HCT116 (cell line): ENCODE measurements at regions not wholly inside any gene's neighbourhood (a gene's known extent, or its start where the extent isn't known, plus 50 kb on each side); places are given as distances from the start of the nearest gene placed in this dataset.

Experiments
- ATAC-seq: fragments of 200-7000 bp; cut with Tn5 transposase; 2 replicates; pipeline ENCODE4 v1.9.1; 2020; ENCODE audit warnings: mild to moderate bottlenecking, moderate library complexity
- BruUV-seq: library from RNA; stranded (reverse); fragments of 400-500 nt; replicated peaks from 2 replicates; lab custom pipeline; 2021; lab: Mats Ljungman, UMichigan
- CTCF ChIA-PET: fragments of 300-600 bp; sonication (Branson Sonifier 250); formaldehyde crosslinking; loops from one replicate; lab custom pipeline; 2021; ENCODE audit warnings: antibody characterized with exemption; lab: Charles Lee
- POLR2A ChIA-PET: fragments of 300-600, 350-600 bp; sonication (Branson Sonifier 250); formaldehyde crosslinking; loops from one replicate; lab custom pipeline; 2021; ENCODE audit warnings: antibody characterized with exemption; lab: Charles Lee
- RAD21 ChIA-PET, 2 experiments: fragments of 300-600 bp; sonication (Branson Sonifier 250); formaldehyde crosslinking; loops; one replicate each; lab custom pipeline; 2023; ENCODE audit warnings: low total read pairs in 2 of 2; ENCODE audit not compliant: uncharacterized antibody in 2 of 2, unreplicated experiment in 2 of 2, low non-redundant PET in 1 of 2; lab: Charles Lee
- DNase-seq: peaks from one replicate; pipeline ENCODE4 v3.0.0-alpha.2; 2010; ENCODE audit warnings: low read depth, low spot score
- H2AFZ ChIP-seq: fragments of 200-600 bp; shearing (Covaris generic), sonication (generic); 2 replicates; pipeline ENCODE4 v1.6.1; 2017; ENCODE audit warnings: low read depth, mixed run types, mixed read lengths, antibody characterized with exemption, low read length; ENCODE audit not compliant: poor library complexity, severe bottlenecking
- H3K27ac ChIP-seq: 2 replicates; pipeline ENCODE4 v1.5.1; 2012; ENCODE audit warnings: low read depth, low read length
- H3K27me3 ChIP-seq: fragments of 200-600 bp; sonication (generic); 2 replicates; pipeline ENCODE4 v1.6.1; 2016; ENCODE audit warnings: mixed run types, low read length, mixed read lengths; ENCODE audit not compliant: insufficient read depth
- H3K36me3 ChIP-seq, 2 experiments: fragments of 200-500 bp in 1 of 2; fragments of 200-600 bp in 1 of 2; sonication (Bioruptor generic) in 1 of 2; sonication (generic) in 1 of 2; 2 replicates each; pipeline versions ENCODE4 v1.5.1 to v1.6.1; 2014 to 2016; ENCODE audit warnings: low read length in 2 of 2, inconsistent platforms in 1 of 2, mixed read lengths in 1 of 2, mixed run types in 1 of 2; ENCODE audit not compliant: insufficient read depth in 2 of 2, control insufficient read depth in 1 of 2
- H3K4me1 ChIP-seq, 2 experiments: fragments of 200-600 bp in 1 of 2; sonication (generic) in 1 of 2; 2 replicates each; pipeline versions ENCODE4 v1.5.1 to v1.6.1; 2012 to 2017; ENCODE audit warnings: low read length in 2 of 2, inconsistent platforms in 1 of 2, mild to moderate bottlenecking in 1 of 2, mixed read lengths in 1 of 2, mixed run types in 1 of 2, moderate library complexity in 1 of 2; ENCODE audit not compliant: insufficient read depth in 2 of 2, control insufficient read depth in 1 of 2
- H3K4me2 ChIP-seq: fragments of 200-600 bp; sonication (generic); 2 replicates; pipeline ENCODE4 v1.6.1; 2017; ENCODE audit warnings: mixed run types, low read length, mixed read lengths
- H3K4me3 ChIP-seq, 2 experiments: fragments of 200-600 bp in 1 of 2; sonication (generic) in 1 of 2; replicated peaks in 1 of 2; 2 replicates each; pipeline ENCODE4 v1.5.1; 2011 to 2016; ENCODE audit warnings: low read length in 2 of 2, control low read depth in 1 of 2, low read depth in 1 of 2, mild to moderate bottlenecking in 1 of 2, mixed read lengths in 1 of 2, mixed run types in 1 of 2
- H3K79me2 ChIP-seq: fragments of 200-600 bp; sonication (generic); 2 replicates; pipeline ENCODE4 v1.6.1; 2017; ENCODE audit warnings: mild to moderate bottlenecking, mixed run types, low read length, moderate library complexity, mixed read lengths; ENCODE audit not compliant: insufficient read depth
- H3K9ac ChIP-seq: fragments of 200-600 bp; sonication (generic); 2 replicates; pipeline ENCODE4 v1.6.1; 2016; ENCODE audit warnings: low read length, mixed read lengths
- H3K9me2 ChIP-seq: fragments of 200-600 bp; sonication (generic), shearing (Covaris generic); 2 replicates; pipeline ENCODE4 v1.6.1; 2017; ENCODE audit warnings: mixed run types, mild to moderate bottlenecking, moderate library complexity; ENCODE audit not compliant: insufficient read depth
- H3K9me3 ChIP-seq, 2 experiments: fragments of 200-500 bp in 1 of 2; fragments of 200-600 bp in 1 of 2; sonication (Bioruptor generic) in 1 of 2; sonication (generic) in 1 of 2; 2 replicates each; pipeline ENCODE4 v1.6.1; 2014 to 2017; ENCODE audit warnings: low read length in 2 of 2, mixed read lengths in 2 of 2, inconsistent platforms in 1 of 2, low read depth in 1 of 2, mild to moderate bottlenecking in 1 of 2, mixed run types in 1 of 2, moderate library complexity in 1 of 2; ENCODE audit not compliant: control insufficient read depth in 1 of 2, insufficient read depth in 1 of 2
- H4K20me1 ChIP-seq: fragments of 200-600 bp; sonication (generic), shearing (Covaris generic); 2 replicates; pipeline ENCODE4 v1.6.1; 2017; ENCODE audit warnings: mixed run types, mild to moderate bottlenecking, moderate library complexity; ENCODE audit not compliant: insufficient read depth
- ATF3 ChIP-seq: IDR thresholded peaks from 2 replicates; pipeline ENCODE4 v1.6.1; 2012
- CBX3 ChIP-seq: IDR thresholded peaks from 2 replicates; pipeline ENCODE4 v1.6.1; 2012; ENCODE audit warnings: low read depth
- CEBPB ChIP-seq: IDR thresholded peaks from 2 replicates; pipeline ENCODE4 v1.6.1; 2012; ENCODE audit warnings: low read depth
- EZH2phosphoT487 ChIP-seq: fragments of 200-600 bp; IDR thresholded peaks from 2 replicates; pipeline ENCODE4 v1.6.1; 2018; ENCODE audit warnings: antibody characterized with exemption, borderline replicate concordance
- FOSL1 ChIP-seq: IDR thresholded peaks from 2 replicates; pipeline ENCODE4 v1.6.1; 2012; ENCODE audit warnings: low read depth
- MAX ChIP-seq: IDR thresholded peaks from 2 replicates; pipeline ENCODE4 v1.6.1; 2012
- POLR2A ChIP-seq: IDR thresholded peaks from 2 replicates; pipeline ENCODE4 v1.7.0; 2011; ENCODE audit warnings: borderline replicate concordance; ENCODE audit not compliant: insufficient read depth, insufficient read length; ENCODE audit errors: extremely low read depth
- RAD21 ChIP-seq: IDR thresholded peaks from 2 replicates; pipeline ENCODE4 v1.6.1; 2012; ENCODE audit warnings: low read depth, mild to moderate bottlenecking
- REST ChIP-seq: IDR thresholded peaks from 2 replicates; pipeline ENCODE4 v1.6.1; 2012; ENCODE audit warnings: low read depth
- SRF ChIP-seq: IDR thresholded peaks from 2 replicates; pipeline ENCODE4 v1.6.1; 2012; ENCODE audit warnings: low read depth
- TCF7L2 ChIP-seq: IDR thresholded peaks from 2 replicates; pipeline ENCODE4 v1.7.0; 2011; ENCODE audit warnings: borderline replicate concordance, inconsistent platforms; ENCODE audit not compliant: insufficient read depth, insufficient read length; ENCODE audit errors: extremely low read depth
- ZBTB33 ChIP-seq: IDR thresholded peaks from 2 replicates; pipeline ENCODE4 v1.6.1; 2011; ENCODE audit warnings: mild to moderate bottlenecking, low read length, moderate library complexity; ENCODE audit not compliant: insufficient replicate concordance; ENCODE audit errors: extremely low read depth
- ZFX ChIP-seq: fragments of 450-650 bp; IDR thresholded peaks from 2 replicates; pipeline ENCODE4 v1.6.1; 2017
- ZNF274 ChIP-seq: fragments of 200-500 bp; sonication (Bioruptor generic); IDR thresholded peaks from 2 replicates; pipeline ENCODE4 v1.6.1; 2014; ENCODE audit warnings: mild to moderate bottlenecking, low read depth, low read length, inconsistent platforms
- intact Hi-C: fragments of 100-400 bp; cut with micrococcal nuclease; formaldehyde crosslinking; loops from 2 replicates; pipeline ENCODE4 v1.10.0; 2022

- no peaks in the 10 kb centered on the region for H3K9me3 ChIP-seq
- H3K27me3 ChIP-seq, result no peaks in the 10 kb centered on the region
- BruUV-seq, result no TSS peak
Observed at GRCh38 chr13:111479412-111479811, 159.0 kb downstream of the TEX29 start.

More at GRCh38 chr13:111479412-111479811, 159.0 kb downstream of the TEX29 start:
- TF ChIP-seq SRF (no peak), RAD21 (no peak), MAX (no peak), ZNF274 (no peak), CBX3 (no peak), POLR2A (no peak), ZBTB33 (no peak), EZH2phosphoT487 (no peak), CEBPB (no peak), REST (no peak), ZFX (no peak), FOSL1 (no peak), ATF3 (no peak), TCF7L2 (no peak)
- ChIA-PET RAD21 (no interaction called here), CTCF (no interaction called here), POLR2A (no interaction called here)
- Histone ChIP-seq H3K36me3 (no peaks in the 10 kb centered on the region), H3K4me3 (no peak overlapping the region), H2AFZ (no peak overlapping the region), H3K4me2 (no peak overlapping the region), H3K9ac (no peak overlapping the region), H3K79me2 (no peaks in the 10 kb centered on the region), H3K27ac (no peak overlapping the region), H3K4me1 (no peaks in the 10 kb centered on the region), H4K20me1 (no peaks in the 10 kb centered on the region), H3K9me2 (no peaks in the 10 kb centered on the region)
- intact Hi-C loops, result no loop called here
- ATAC-seq (no peak), DNase-seq (no peak)
